Loucy (cell line): ENCODE measurements at regions not wholly inside any gene's neighbourhood (a gene's known extent, or its start where the extent isn't known, plus 50 kb on each side); places are given as distances from the start of the nearest gene placed in this dataset.

Source experiments
- H2AFZ ChIP-seq: fragments of 200-600 bp; sonication (generic); 2 replicates; pipeline ENCODE4 v1.6.0; 2016; ENCODE audit warnings: antibody characterized with exemption, mild to moderate bottlenecking, low read length, moderate library complexity
- H3F3A ChIP-seq: fragments of 200-600 bp; 2 replicates; pipeline ENCODE4 v1.6.0; 2016; ENCODE audit warnings: antibody characterized with exemption, low read depth, mild to moderate bottlenecking
- H3K27me3 ChIP-seq: fragments of 200-600 bp; sonication (generic); 2 replicates; pipeline ENCODE4 v1.6.1; 2014; ENCODE audit warnings: low read length, mild to moderate bottlenecking; ENCODE audit not compliant: insufficient read depth, poor library complexity, severe bottlenecking
- H3K36me3 ChIP-seq: fragments of 200-600 bp; sonication (generic); 2 replicates; pipeline ENCODE4 v1.6.1; 2016; ENCODE audit warnings: low read length; ENCODE audit not compliant: insufficient read depth
- H3K4me1 ChIP-seq: fragments of 200-600 bp; sonication (generic); 2 replicates; pipeline ENCODE4 v1.5.1; 2014; ENCODE audit warnings: low read length, mild to moderate bottlenecking; ENCODE audit not compliant: insufficient read depth, poor library complexity, severe bottlenecking
- H3K4me2 ChIP-seq: fragments of 200-600 bp; sonication (generic); 2 replicates; pipeline ENCODE4 v1.6.0; 2014; ENCODE audit warnings: antibody characterized with exemption, low read length, low read depth, mild to moderate bottlenecking; ENCODE audit not compliant: poor library complexity, severe bottlenecking
- H3K4me3 ChIP-seq: fragments of 200-600 bp; sonication (generic); 2 replicates; pipeline ENCODE4 v1.5.1; 2014; ENCODE audit warnings: low read length, mild to moderate bottlenecking, mixed read lengths; ENCODE audit not compliant: poor library complexity, severe bottlenecking
- H3K79me2 ChIP-seq: fragments of 200-600 bp; sonication (generic); 2 replicates; pipeline ENCODE4 v1.6.1; 2014; ENCODE audit warnings: low read length; ENCODE audit not compliant: insufficient read depth
- H3K9ac ChIP-seq: fragments of 200-600 bp; sonication (generic); 2 replicates; pipeline ENCODE4 v1.6.0; 2014; ENCODE audit warnings: mild to moderate bottlenecking, low read depth, low read length, moderate library complexity; ENCODE audit not compliant: poor library complexity, severe bottlenecking
- H3K9me2 ChIP-seq: fragments of 200-600 bp; sonication (generic); replicated peaks from 2 replicates; pipeline ENCODE4 v1.6.1; 2016; ENCODE audit warnings: low read depth, low read length, mixed read lengths
- H3K9me3 ChIP-seq: fragments of 200-600 bp; sonication (generic); 2 replicates; pipeline ENCODE4 v1.6.1; 2014; ENCODE audit warnings: mild to moderate bottlenecking, antibody characterized with exemption, low read length, low read depth; ENCODE audit not compliant: insufficient read depth
- H4K20me1 ChIP-seq: fragments of 200-600 bp; sonication (generic); 2 replicates; pipeline ENCODE4 v1.6.0; 2014; ENCODE audit warnings: antibody characterized with exemption, low read length, mild to moderate bottlenecking; ENCODE audit not compliant: insufficient read depth, poor library complexity, severe bottlenecking
- EZH2phosphoT487 ChIP-seq: fragments of 200-600 bp; IDR thresholded peaks from 2 replicates; pipeline ENCODE4 v1.6.1; 2018; ENCODE audit warnings: antibody characterized with exemption, mild to moderate bottlenecking, moderate library complexity, borderline replicate concordance
- TF ChIP-seq, protein P1 (sequence below): fragments of 200-600 bp; sonication (generic); conservative IDR thresholded peaks from 2 replicates; pipeline ENCODE4 v1.5.1; 2014; ENCODE audit warnings: mild to moderate bottlenecking, antibody characterized with exemption, low read length

DNA sequence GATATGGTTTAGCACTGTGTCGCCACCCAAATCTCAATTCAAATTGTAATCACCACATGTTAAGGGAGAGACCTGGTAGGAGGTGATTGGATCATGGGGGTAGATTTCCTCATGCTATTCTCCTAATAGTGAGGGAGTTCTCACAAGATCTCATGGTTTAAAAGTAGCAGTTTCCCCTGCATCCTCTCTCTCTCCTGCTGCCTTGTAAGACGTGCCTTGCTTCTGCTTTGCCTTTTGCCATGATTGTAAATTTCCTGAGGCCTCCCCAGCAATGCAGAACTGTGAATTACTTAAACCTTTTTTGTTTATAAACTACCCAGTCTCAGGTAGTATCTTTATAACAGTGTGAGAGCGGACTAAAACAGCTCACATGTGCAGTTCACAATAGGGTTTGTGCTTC lies 1668.7 kb upstream of the RAG2 start:
- Histone ChIP-seq H3K9me2 (no peaks in the 10 kb centered on the region), H3K9ac (no peak overlapping the region), H3K79me2 (no peaks in the 10 kb centered on the region), H3K4me1 (no peaks in the 10 kb centered on the region), H4K20me1 (no peaks in the 10 kb centered on the region), H3K27me3 (no peaks in the 10 kb centered on the region), H3K4me3 (no peak overlapping the region), H2AFZ (no peak overlapping the region), H3F3A (no peaks in the 10 kb centered on the region), H3K4me2 (no peak overlapping the region), H3K9me3 (no peaks in the 10 kb centered on the region), H3K36me3 (no peaks in the 10 kb centered on the region)
- no peak for TF ChIP-seq EZH2phosphoT487
- TF ChIP-seq, protein P1, sequence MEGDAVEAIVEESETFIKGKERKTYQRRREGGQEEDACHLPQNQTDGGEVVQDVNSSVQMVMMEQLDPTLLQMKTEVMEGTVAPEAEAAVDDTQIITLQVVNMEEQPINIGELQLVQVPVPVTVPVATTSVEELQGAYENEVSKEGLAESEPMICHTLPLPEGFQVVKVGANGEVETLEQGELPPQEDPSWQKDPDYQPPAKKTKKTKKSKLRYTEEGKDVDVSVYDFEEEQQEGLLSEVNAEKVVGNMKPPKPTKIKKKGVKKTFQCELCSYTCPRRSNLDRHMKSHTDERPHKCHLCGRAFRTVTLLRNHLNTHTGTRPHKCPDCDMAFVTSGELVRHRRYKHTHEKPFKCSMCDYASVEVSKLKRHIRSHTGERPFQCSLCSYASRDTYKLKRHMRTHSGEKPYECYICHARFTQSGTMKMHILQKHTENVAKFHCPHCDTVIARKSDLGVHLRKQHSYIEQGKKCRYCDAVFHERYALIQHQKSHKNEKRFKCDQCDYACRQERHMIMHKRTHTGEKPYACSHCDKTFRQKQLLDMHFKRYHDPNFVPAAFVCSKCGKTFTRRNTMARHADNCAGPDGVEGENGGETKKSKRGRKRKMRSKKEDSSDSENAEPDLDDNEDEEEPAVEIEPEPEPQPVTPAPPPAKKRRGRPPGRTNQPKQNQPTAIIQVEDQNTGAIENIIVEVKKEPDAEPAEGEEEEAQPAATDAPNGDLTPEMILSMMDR, result no peak

DNA sequence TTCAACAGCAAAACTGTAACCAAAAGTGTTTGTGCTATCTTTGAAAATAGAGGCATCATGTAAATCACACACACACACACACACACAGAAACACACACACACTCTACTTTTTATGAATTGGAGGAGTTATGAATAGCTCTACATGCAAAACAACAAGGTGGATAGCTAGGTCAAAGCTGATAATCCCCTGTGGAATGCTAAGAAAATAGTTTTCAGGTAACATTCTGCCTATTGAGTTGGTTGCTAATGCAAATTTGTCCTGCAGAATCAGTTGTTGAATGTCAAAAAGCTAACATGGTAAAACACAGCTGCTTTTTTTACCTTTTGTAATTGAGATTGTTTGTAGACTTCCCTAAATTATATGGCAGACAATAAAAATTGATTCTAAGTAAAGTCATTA lies 1658.4 kb upstream of the RAG2 start:
- TF ChIP-seq, protein P1, result no peak
- TF ChIP-seq EZH2phosphoT487, result no peak
- no peaks in the 10 kb centered on the region for H3F3A ChIP-seq
- no peaks in the 10 kb centered on the region for H4K20me1 ChIP-seq
- no peak overlapping the region for H2AFZ ChIP-seq
- H3K27me3 ChIP-seq, result no peaks in the 10 kb centered on the region
- H3K9ac ChIP-seq, result no peak overlapping the region
- no peaks in the 10 kb centered on the region for H3K36me3 ChIP-seq
- H3K4me2 ChIP-seq, result no peak overlapping the region
- H3K9me2 ChIP-seq, result no peaks in the 10 kb centered on the region
- H3K9me3 ChIP-seq, result no peaks in the 10 kb centered on the region
- no peaks in the 10 kb centered on the region for H3K79me2 ChIP-seq
- H3K4me1 ChIP-seq, result no peaks in the 10 kb centered on the region
- no peak overlapping the region for H3K4me3 ChIP-seq

DNA sequence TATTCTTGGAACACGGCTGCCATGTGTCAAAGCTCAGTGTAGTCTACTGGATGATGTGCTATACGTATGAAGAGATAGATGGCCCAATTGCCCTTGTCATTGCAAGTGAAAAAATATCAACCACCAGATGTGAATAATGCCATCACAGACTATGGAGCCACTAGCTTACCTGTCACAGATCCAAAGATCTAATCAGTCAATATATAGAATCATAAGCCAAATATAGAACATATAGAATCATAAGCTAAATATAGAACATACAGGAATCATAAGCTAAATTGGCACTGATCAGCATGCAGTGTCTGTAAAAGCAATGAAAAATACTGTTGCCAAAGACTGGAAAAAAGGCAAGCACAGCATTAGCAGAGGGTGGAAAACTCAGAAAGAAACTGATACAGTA lies 1656.9 kb upstream of the RAG2 start:
- Histone ChIP-seq H3K4me3 (no peak overlapping the region), H3K9me2 (no peaks in the 10 kb centered on the region), H3F3A (no peaks in the 10 kb centered on the region), H3K79me2 (no peaks in the 10 kb centered on the region), H4K20me1 (no peaks in the 10 kb centered on the region), H3K4me1 (no peaks in the 10 kb centered on the region), H2AFZ (no peak overlapping the region), H3K4me2 (no peak overlapping the region), H3K27me3 (no peaks in the 10 kb centered on the region), H3K9ac (no peak overlapping the region), H3K9me3 (no peaks in the 10 kb centered on the region), H3K36me3 (no peaks in the 10 kb centered on the region)
- TF ChIP-seq EZH2phosphoT487, result no peak
- TF ChIP-seq, protein P1, result no peak
